Neuron (in vitro differentiated cells): ENCODE measurements at regions not wholly inside any gene's neighbourhood (a gene's known extent, or its start where the extent isn't known, plus 50 kb on each side); places are given as distances from the start of the nearest gene placed in this dataset.

Source experiments
- H2AFZ ChIP-seq: one replicate; pipeline ENCODE4 v1.6.1; 2013; ENCODE audit warnings: low read depth, mild to moderate bottlenecking, inconsistent platforms, low read length, moderate library complexity
- H3K27me3 ChIP-seq: one replicate; pipeline ENCODE4 v1.6.1; 2013; ENCODE audit warnings: low read length; ENCODE audit not compliant: insufficient read depth
- H3K36me3 ChIP-seq: one replicate; pipeline ENCODE4 v1.6.1; 2013; ENCODE audit warnings: low read length; ENCODE audit not compliant: insufficient read depth
- H3K4me1 ChIP-seq: one replicate; pipeline ENCODE4 v1.6.1; 2013; ENCODE audit warnings: low read length; ENCODE audit not compliant: insufficient read depth
- H3K4me3 ChIP-seq: 2 replicates; pipeline ENCODE4 v1.5.1; 2013; ENCODE audit warnings: mild to moderate bottlenecking, low read length, moderate library complexity
- H3K9me3 ChIP-seq: one replicate; pipeline ENCODE4 v1.6.1; 2013; ENCODE audit warnings: low read length

DNA sequence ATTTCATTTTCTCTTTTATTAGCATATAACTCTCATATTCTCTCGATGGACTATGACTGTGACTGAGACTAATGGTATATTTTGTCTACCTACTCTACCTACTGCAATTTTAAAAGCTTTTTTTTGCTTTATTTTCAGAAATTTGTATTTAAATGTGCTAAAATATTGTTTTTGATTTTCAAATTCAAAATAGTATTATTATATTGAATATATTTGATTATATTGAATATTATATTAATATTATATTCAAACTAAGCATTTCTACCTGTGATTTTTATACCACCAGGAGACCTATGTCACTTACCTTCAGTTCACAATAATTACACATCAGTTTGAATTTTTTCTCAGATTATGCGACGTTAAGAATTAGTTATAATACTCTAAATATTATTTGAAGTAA, 700.5 kb upstream of the RGMB start:
- no peak overlapping the region for H3K4me3 ChIP-seq
- H2AFZ ChIP-seq: no peak overlapping the region
- H3K36me3 ChIP-seq: no peaks in the 10 kb centered on the region
- no peaks in the 10 kb centered on the region for H3K9me3 ChIP-seq
- no peaks in the 10 kb centered on the region for H3K27me3 ChIP-seq
- H3K4me1 ChIP-seq: no peaks in the 10 kb centered on the region

DNA sequence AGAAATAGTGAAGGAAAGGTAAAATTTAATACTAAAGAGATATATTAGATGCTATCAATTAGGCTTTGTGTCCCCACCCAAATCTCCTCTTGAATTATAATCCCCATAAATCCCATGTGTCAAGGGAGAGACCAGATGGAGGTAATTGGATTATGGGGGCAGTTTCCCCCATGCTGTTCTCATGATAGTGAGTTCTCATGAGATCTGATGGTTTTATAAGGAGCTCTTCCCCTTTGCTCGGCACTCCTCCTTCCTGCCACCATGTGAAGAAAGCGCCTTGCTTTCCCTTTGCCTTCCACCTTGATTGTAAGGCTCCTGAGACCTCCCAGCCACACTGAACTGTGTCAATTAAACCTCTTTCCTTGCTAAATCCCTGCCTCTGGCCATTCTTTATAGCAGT, 697.0 kb upstream of the RGMB start:
- no peaks in the 10 kb centered on the region for H3K27me3 ChIP-seq
- no peaks in the 10 kb centered on the region for H3K4me1 ChIP-seq
- H3K4me3 ChIP-seq: no peak overlapping the region
- no peaks in the 10 kb centered on the region for H3K9me3 ChIP-seq
- no peak overlapping the region for H2AFZ ChIP-seq
- no peaks in the 10 kb centered on the region for H3K36me3 ChIP-seq

DNA sequence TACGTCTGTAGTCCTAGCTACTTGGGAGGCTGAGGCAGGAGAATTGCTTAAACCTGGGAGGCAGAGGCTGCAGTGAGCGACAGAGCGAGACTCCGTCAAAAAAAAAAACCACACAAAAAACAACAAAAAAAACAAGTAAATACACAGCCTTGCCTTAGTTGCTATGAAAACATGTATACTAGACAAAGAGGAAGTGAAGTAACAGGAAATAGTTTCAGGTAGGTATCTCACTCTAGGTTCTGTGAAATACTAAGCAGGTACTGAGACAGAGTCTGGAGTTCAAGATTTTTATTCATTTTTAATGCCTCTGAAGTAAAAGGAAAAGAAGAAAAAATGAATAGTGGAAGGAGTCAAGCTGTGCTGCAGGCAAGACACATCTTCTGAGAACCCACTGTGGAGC, 687.9 kb upstream of the RGMB start:
- H3K36me3 ChIP-seq: no peaks in the 10 kb centered on the region
- H3K27me3 ChIP-seq: no peaks in the 10 kb centered on the region
- no peak overlapping the region for H3K4me3 ChIP-seq
- no peaks in the 10 kb centered on the region for H3K4me1 ChIP-seq
- no peak overlapping the region for H2AFZ ChIP-seq
- H3K9me3 ChIP-seq: no peaks in the 10 kb centered on the region

DNA sequence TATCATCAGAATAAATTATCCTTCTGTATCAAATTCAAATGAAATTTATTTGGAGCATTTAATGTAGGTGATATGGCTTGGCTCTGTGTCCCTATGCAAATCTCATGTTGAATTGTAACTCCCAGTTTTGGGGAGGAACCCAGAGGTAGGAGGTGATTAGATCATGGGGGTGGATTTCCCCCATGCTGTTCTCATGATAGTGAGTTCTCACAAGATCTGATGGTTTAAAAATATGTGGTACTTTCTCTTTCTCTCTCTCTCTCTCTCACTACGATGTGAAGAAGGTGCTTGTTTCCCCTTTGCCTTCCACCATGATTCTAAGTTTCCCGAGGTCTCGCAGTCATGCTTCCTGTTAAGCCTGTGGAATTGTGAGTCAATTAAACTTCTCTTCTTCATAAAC, 678.4 kb upstream of the RGMB start:
- H3K27me3 ChIP-seq: no peaks in the 10 kb centered on the region
- H2AFZ ChIP-seq: no peak overlapping the region
- no peak overlapping the region for H3K4me3 ChIP-seq
- no peaks in the 10 kb centered on the region for H3K36me3 ChIP-seq
- no peaks in the 10 kb centered on the region for H3K4me1 ChIP-seq
- no peaks in the 10 kb centered on the region for H3K9me3 ChIP-seq

DNA sequence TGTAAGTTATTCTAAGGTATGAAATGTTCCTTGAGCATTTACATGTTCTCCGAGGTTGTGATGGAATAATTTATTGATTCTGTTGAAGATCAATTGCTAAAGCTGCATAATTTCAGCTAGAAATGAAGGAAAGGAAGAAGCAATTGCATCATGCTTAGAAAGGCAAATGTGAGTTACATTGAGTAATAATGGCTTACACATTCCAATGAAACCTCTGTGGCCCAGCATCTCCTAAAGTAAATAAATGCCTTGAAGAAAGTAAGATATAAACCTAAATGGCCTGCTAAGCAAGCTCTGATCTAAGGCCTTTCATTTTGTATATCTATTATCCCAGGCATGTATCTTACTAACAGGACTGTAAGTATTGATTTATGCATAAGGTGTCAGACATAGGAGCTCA, 677.3 kb upstream of the RGMB start:
- H3K36me3 ChIP-seq: no peaks in the 10 kb centered on the region
- H3K9me3 ChIP-seq: no peaks in the 10 kb centered on the region
- H3K4me1 ChIP-seq: no peaks in the 10 kb centered on the region
- H3K4me3 ChIP-seq: no peak overlapping the region
- H2AFZ ChIP-seq: no peak overlapping the region
- no peaks in the 10 kb centered on the region for H3K27me3 ChIP-seq

DNA sequence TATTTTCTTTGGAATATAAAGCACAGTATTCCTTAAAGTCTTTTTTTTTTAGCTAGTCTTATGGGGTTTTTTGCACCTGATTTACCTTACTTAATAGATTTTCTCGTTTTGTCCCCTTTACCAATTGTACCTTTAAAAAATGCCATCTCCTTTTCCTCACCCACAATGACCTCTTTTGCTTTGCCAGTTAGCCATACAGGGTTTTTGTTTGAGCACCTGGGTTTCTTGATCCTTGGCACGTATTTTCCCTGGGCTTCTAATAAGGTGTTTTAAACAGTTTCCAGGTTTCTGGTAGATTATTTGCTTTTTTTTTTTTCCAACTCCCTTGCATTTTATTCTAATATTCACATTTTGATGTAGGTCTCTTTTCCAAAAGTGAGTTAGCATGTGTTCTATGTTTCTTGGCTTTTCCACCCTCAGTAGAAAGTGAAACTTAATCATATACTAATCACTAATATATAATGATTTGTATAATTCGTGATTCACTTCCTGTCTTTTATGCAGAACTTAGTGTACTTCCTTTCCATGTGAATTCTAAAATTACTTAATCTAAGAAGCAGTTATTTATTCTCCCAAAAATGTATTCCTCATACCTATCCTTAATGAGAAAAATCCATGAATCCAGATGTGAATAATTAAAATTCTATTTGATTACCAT, 673.9 kb upstream of the RGMB start:
- Histone ChIP-seq H2AFZ (no peak overlapping the region), H3K4me1 (no peaks in the 10 kb centered on the region), H3K27me3 (no peaks in the 10 kb centered on the region)

DNA sequence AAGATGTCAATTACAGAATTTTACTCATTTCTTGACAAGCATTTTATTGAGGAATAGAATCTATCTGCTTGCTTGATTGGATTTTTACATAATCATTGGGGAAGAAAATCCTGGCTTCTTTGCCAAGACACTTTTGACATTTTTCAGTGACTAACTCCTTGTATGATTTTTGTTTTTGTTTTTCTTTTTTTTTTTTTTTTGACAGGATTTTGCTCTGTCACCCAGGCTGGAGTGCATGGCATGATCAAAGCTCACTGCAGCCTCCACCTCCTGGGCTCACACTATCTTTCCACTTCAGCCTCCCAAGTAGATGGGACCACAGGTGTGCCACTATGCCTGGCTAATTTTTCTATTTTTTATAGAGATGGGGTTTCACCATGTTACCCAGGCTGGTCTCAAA, 672.3 kb upstream of the RGMB start:
- H3K4me1 ChIP-seq: no peaks in the 10 kb centered on the region
- H2AFZ ChIP-seq: no peak overlapping the region
- H3K36me3 ChIP-seq: no peaks in the 10 kb centered on the region
- peaks cover 2% of the 10 kb centered on the region for H3K9me3 ChIP-seq
- H3K27me3 ChIP-seq: no peaks in the 10 kb centered on the region
- H3K4me3 ChIP-seq: no peak overlapping the region

More for the DNA sequence above, 673.9 kb upstream of the RGMB start:
- no peaks in the 10 kb centered on the region for H3K36me3 ChIP-seq
- peaks cover 2% of the 10 kb centered on the region for H3K9me3 ChIP-seq
- H3K4me3 ChIP-seq: no peak overlapping the region

DNA sequence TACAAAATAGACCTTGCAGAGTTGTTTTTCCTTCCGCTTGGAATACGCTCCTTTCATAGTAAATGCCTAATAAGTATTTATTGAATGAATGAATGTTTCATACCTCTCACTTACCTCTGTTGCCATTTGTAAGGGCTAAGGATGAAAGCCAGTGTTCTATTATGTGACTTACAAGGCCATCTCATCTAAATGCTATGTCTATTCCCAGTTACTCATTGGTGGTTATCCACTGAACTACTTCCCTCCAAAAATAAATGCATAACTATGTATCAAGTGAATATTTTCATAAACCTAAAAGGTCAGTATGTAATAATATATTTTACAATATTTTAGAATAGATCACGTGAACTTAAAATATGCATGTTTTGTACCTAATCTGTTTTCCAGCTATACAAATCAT, 670.5 kb upstream of the RGMB start:
- Histone ChIP-seq H3K27me3 (no peaks in the 10 kb centered on the region), H2AFZ (no peak overlapping the region), H3K36me3 (no peaks in the 10 kb centered on the region), H3K4me1 (no peaks in the 10 kb centered on the region), H3K4me3 (no peak overlapping the region), H3K9me3 (peaks cover 2% of the 10 kb centered on the region)

DNA sequence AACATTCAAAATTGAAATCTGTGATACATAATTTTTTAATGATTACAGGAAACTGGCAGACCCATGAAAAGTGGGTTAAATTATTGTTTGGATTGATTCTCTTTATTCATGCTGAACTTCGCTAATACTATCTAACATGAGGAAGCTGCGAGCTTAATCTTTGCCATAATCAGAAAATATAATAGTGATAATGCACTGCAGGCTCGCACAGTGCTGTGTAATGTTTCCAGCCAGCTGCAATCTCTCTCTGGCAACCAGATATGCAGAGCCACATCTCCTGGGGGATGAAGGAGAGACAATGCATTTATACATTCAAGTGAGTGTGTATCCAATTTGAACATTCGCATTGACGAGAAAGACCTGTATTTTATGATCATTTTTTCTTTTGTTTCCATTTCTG, 669.7 kb upstream of the RGMB start:
- Histone ChIP-seq H3K36me3 (no peaks in the 10 kb centered on the region), H3K4me1 (no peaks in the 10 kb centered on the region), H3K4me3 (no peak overlapping the region), H3K9me3 (peaks cover 2% of the 10 kb centered on the region), H3K27me3 (no peaks in the 10 kb centered on the region), H2AFZ (no peak overlapping the region)

DNA sequence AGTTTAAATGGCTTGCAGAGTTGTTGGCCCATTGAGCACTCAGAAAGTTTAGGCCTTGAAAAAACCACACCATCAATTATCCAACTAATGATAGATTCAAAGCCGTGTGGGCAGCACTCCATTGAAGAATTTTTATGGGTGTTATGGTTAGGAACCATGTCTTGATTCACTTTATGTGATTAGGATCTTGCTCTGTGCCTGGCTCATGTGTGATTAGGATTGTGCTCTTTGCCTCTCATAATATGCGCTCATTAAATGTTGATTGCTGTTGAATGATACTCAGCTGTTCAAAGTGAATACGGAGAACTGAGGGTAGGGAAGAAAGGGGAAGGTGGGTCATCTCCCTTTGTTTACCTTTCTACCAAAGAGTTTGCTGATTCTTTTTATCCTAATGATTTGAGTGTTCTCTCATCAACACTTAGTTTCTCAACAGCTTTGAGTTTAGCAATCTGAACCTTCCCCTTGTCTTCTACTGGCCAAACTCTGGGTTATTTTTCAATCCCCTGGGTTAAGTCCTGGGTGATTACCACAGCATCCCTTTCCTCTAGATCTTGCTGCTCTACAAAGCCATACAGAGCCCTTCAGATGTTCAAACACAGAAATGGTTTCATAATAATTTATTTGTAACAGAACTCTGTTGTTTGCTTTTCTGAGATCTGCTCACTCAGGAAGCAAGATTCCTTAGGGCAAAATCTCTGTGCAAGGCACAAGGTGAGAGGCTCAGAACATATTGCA, 668.8 kb upstream of the RGMB start:
- Histone ChIP-seq H3K27me3 (no peaks in the 10 kb centered on the region), H3K4me1 (no peaks in the 10 kb centered on the region), H3K36me3 (no peaks in the 10 kb centered on the region), H3K9me3 (peaks cover 2% of the 10 kb centered on the region), H3K4me3 (no peak overlapping the region), H2AFZ (no peak overlapping the region)

DNA sequence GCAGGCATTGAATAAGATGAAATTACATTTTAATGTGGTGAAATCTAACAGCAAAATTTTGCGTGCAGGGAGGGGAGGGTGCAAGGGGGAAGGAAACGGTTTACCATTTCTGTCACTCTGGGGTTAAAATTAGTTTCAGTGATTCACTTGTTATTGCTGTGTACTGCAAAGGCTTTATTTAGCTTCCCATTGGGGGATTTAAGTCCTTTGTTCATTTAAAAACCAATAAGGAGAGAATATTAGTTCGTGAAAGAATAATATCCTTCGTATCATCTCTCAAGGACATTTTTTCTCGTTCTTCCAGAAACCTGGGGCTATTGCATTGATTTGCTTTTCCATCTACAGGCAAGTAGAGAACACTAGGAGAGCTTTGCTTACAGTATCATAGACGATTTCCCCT, 667.8 kb upstream of the RGMB start:
- Histone ChIP-seq H3K36me3 (no peaks in the 10 kb centered on the region), H2AFZ (no peak overlapping the region), H3K27me3 (no peaks in the 10 kb centered on the region), H3K4me1 (no peaks in the 10 kb centered on the region), H3K9me3 (peaks cover 2% of the 10 kb centered on the region), H3K4me3 (no peak overlapping the region)

DNA sequence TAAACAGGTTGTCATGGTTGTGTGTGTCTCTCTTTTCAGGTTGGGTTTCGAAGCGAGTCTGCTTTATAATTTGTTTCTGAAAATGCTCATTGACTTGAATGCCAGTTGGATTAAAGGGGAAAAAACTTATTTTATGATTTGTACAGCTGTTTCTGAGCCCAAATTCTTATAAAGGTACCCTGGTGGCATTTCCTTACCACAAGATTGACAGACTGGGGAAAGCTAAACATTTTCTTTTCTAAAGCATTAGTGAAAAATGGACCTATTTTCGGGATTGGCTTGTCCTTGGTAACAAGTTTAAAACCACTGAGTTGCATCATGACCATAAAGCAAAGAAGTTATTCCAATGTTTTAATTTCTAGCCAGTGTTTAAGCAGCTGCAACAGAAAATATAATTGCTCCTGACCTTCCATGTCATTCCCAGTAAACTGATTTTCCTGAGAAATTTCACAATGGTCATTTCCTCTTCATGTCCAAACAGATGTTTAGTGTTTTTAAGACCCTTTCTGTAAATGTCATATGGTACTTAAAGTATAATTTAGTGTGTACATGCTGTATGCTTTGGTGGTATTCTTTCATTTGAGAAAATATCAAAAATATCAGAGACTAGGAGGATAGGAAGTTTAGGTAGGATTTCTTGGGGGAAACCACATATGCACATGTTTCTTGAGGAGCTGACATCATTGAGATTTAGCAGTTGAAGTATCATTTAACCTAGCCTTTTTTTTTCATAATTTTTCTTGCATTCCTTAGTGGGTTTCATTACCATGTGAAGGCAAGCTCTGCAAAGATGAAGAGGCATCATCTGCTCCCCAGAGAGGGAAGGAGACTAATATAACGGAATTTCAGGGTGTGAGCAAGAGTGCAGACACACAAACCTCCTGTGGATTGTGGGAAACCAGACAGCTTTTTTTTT, 667.1 kb upstream of the RGMB start:
- Histone ChIP-seq H3K4me1 (no peaks in the 10 kb centered on the region), H3K4me3 (no peak overlapping the region), H3K27me3 (no peaks in the 10 kb centered on the region)

DNA sequence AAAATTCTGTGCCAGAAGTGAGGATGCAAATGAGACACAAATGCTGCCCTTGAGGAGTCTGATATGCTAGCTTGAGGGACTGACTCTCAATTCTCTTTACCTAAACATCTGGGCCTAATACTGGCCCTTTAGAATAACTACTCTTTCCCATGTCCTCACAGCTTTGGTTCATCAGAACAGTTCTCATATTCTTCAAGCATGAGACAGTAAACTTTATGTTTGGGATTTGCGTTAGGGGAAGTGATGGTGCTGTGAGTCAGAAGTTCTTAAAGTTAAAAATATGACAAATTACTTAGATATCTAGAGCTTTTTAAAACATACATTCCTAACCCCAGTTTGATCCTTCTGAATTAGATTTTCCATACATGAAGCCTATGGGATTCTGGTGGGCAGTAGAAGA, 665.0 kb upstream of the RGMB start:
- H3K4me1 ChIP-seq: no peaks in the 10 kb centered on the region
- H3K4me3 ChIP-seq: no peak overlapping the region
- H2AFZ ChIP-seq: no peak overlapping the region
- H3K27me3 ChIP-seq: no peaks in the 10 kb centered on the region
- no peaks in the 10 kb centered on the region for H3K36me3 ChIP-seq
- H3K9me3 ChIP-seq: peaks cover 4% of the 10 kb centered on the region

More for the DNA sequence above, 667.1 kb upstream of the RGMB start:
- Histone ChIP-seq H3K9me3 (peaks cover 2% of the 10 kb centered on the region), H2AFZ (peak overlapping the region; percentile 16), H3K36me3 (no peaks in the 10 kb centered on the region)
